ENCODE measurements at regions not wholly inside any gene's neighbourhood (a gene's known extent, or its start where the extent isn't known, plus 50 kb on each side); places are given as distances from the start of the nearest gene placed in this dataset.

DNA sequence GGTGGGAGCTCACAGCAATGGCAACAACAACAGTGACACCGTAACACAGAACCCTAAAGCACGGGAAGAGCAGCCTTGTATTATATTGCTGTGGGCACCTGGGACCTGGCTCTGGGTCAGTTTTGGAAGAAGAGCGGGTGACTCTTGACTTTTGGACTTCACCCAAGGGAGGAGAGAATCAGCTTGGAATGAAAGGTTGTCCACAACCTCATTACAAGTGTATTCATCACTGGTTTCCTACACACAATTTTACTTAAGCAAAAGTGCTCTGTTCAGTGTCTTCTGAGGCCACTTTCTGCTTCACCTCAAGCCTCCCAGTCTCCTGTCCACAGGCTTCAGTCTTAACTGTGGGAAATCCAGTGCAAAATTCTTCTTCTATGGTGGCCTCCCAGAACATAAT lies 263.8 kb downstream of the KCNE4 start:
- TF ChIP-seq, protein P1, sequence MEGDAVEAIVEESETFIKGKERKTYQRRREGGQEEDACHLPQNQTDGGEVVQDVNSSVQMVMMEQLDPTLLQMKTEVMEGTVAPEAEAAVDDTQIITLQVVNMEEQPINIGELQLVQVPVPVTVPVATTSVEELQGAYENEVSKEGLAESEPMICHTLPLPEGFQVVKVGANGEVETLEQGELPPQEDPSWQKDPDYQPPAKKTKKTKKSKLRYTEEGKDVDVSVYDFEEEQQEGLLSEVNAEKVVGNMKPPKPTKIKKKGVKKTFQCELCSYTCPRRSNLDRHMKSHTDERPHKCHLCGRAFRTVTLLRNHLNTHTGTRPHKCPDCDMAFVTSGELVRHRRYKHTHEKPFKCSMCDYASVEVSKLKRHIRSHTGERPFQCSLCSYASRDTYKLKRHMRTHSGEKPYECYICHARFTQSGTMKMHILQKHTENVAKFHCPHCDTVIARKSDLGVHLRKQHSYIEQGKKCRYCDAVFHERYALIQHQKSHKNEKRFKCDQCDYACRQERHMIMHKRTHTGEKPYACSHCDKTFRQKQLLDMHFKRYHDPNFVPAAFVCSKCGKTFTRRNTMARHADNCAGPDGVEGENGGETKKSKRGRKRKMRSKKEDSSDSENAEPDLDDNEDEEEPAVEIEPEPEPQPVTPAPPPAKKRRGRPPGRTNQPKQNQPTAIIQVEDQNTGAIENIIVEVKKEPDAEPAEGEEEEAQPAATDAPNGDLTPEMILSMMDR (IDR thresholded peaks at IDR 0.05), result no peak
- TF ChIP-seq POLR2A (IDR thresholded peaks at IDR 0.05; ENCODE audit: low read depth) (no peak), POLR2AphosphoS5 (IDR thresholded peaks at IDR 0.05) (no peak), EP300 (IDR thresholded peaks at IDR 0.05) (no peak)
